A549 (cell line): ENCODE measurements at regions not wholly inside any gene's neighbourhood (a gene's known extent, or its start where the extent isn't known, plus 50 kb on each side); places are given as distances from the start of the nearest gene placed in this dataset.

Source experiments
- ATAC-seq, 2 experiments: fragments of 200-7000 bp in 1 of 2; fragments of >200 bp in 1 of 2; cut with Nextera tagmentation in 1 of 2; cut with Tn5 transposase in 1 of 2; 3 replicates each; pipeline versions ENCODE4 v1.8.0 to v1.9.1; 2018 to 2020; ENCODE audit warnings: mild to moderate bottlenecking in 1 of 2, moderate library complexity in 1 of 2
- CTCF ChIA-PET: fragments of 300-600 bp; sonication (Branson Sonifier 250); formaldehyde crosslinking; extraction: SDS; loops from one replicate; lab custom pipeline; 2021; ENCODE audit warnings: antibody characterized with exemption, inconsistent platforms; lab: Yijun Ruan, JAX
- POLR2A ChIA-PET: fragments of 350-600 bp; formaldehyde crosslinking; extraction: SDS; loops from one replicate; lab custom pipeline; 2021; ENCODE audit warnings: antibody characterized with exemption, inconsistent platforms; lab: Yijun Ruan, JAX
- DNase-seq, 2 experiments: peaks; one replicate each; pipeline versions ENCODE4 v3.0.0 to v3.0.0-alpha.2; 2011 to 2016; ENCODE audit warnings: low read depth in 1 of 2, low spot score in 1 of 2
- FAIRE-seq: peaks from 2 replicates; lab custom pipeline; 2011; peaks lifted over from hg19 to GRCh38; lab: Jason Lieb, UNC
- H3K27ac ChIP-seq, 2 experiments: fragments of >200 bp; sonication (Bioruptor Twin); formaldehyde crosslinking; 3 replicates each; pipeline ENCODE4 v1.5.1; 2016 to 2017
- H3K4me1 ChIP-seq: fragments of >200 bp; sonication (Bioruptor Twin); formaldehyde crosslinking; 3 replicates; pipeline ENCODE4 v1.6.1; 2016
- H3K4me2 ChIP-seq: fragments of >200 bp; sonication (Bioruptor Twin); formaldehyde crosslinking; 3 replicates; pipeline ENCODE4 v1.6.1; 2016
- H3K4me3 ChIP-seq: fragments of >200 bp; sonication (Bioruptor Twin); formaldehyde crosslinking; 3 replicates; pipeline ENCODE4 v1.5.1; 2016
- H3K9me3 ChIP-seq: fragments of >200 bp; sonication (Bioruptor Twin); formaldehyde crosslinking; 3 replicates; pipeline ENCODE4 v1.6.1; 2016
- CBX2 ChIP-seq: fragments of 200-600 bp; sonication (generic); IDR thresholded peaks from 2 replicates; pipeline ENCODE4 v1.6.1; 2016; ENCODE audit warnings: low read depth, mild to moderate bottlenecking, borderline replicate concordance
- CEBPB ChIP-seq, 2 experiments: fragments of >200 bp in 1 of 2; sonication (Bioruptor Twin) in 1 of 2; formaldehyde crosslinking in 1 of 2; IDR thresholded peaks; 2 replicates each; pipeline ENCODE4 v1.6.1; 2012 to 2016
- EHF ChIP-seq: fragments of 250-450 bp; sonication (Bioruptor Pico); IDR thresholded peaks from 2 replicates; pipeline ENCODE4 v1.5.0; 2020; ENCODE audit warnings: mild to moderate bottlenecking
- FOSB ChIP-seq: fragments of 250-450 bp; sonication (Bioruptor Pico); IDR thresholded peaks from 2 replicates; pipeline ENCODE4 v1.5.0; 2020; ENCODE audit warnings: mild to moderate bottlenecking, moderate library complexity
- GATA3 ChIP-seq: IDR thresholded peaks from 2 replicates; pipeline ENCODE4 v1.6.1; 2012; ENCODE audit warnings: borderline replicate concordance
- HOXA7 ChIP-seq: fragments of 250-450 bp; sonication (Bioruptor Pico); IDR thresholded peaks from 2 replicates; pipeline ENCODE4 v1.5.0; 2020; ENCODE audit warnings: mild to moderate bottlenecking, moderate library complexity
- HOXB13 ChIP-seq: fragments of 250-450 bp; sonication (Bioruptor Pico); IDR thresholded peaks from 2 replicates; pipeline ENCODE4 v1.5.0; 2020; ENCODE audit warnings: low read depth, mild to moderate bottlenecking, moderate library complexity
- HOXB5 ChIP-seq: fragments of 250-450 bp; sonication (Bioruptor Pico); IDR thresholded peaks from 2 replicates; pipeline ENCODE4 v1.5.0; 2020; ENCODE audit warnings: mild to moderate bottlenecking, moderate library complexity
- KDM1A ChIP-seq: fragments of 200-600 bp; sonication (generic); IDR thresholded peaks from 2 replicates; pipeline ENCODE4 v1.6.1; 2016; ENCODE audit warnings: low read depth, mild to moderate bottlenecking
- KDM5A ChIP-seq: fragments of 200-600 bp; sonication (generic); IDR thresholded peaks from 2 replicates; pipeline ENCODE4 v1.6.1; 2016; ENCODE audit warnings: antibody characterized with exemption, mild to moderate bottlenecking
- MAFK ChIP-seq: fragments of 450-650 bp; IDR thresholded peaks from 2 replicates; pipeline ENCODE4 v1.6.1; 2014; ENCODE audit not compliant: partially characterized antibody
- MAZ ChIP-seq: fragments of 150-350 bp; IDR thresholded peaks from 2 replicates; pipeline ENCODE4 v1.6.1; 2014; ENCODE audit warnings: antibody characterized with exemption, low read depth, low read length, borderline replicate concordance
- NR3C1 ChIP-seq: fragments of >200 bp; sonication (Bioruptor Twin); formaldehyde crosslinking; IDR thresholded peaks from 3 replicates; pipeline ENCODE4 v1.6.1; 2017
- PHF8 ChIP-seq: fragments of 200-600 bp; sonication (generic); IDR thresholded peaks from 2 replicates; pipeline ENCODE4 v1.6.1; 2016; ENCODE audit warnings: low read depth, mild to moderate bottlenecking, antibody characterized with exemption, moderate library complexity, borderline replicate concordance
- POLR2A ChIP-seq: IDR thresholded peaks from 2 replicates; pipeline ENCODE4 v1.6.1; 2012; ENCODE audit warnings: mild to moderate bottlenecking, low read length
- RARB ChIP-seq: fragments of 250-450 bp; sonication (Bioruptor Pico); IDR thresholded peaks from 2 replicates; pipeline ENCODE4 v1.8.0; 2021; ENCODE audit warnings: mild to moderate bottlenecking, moderate library complexity
- RCOR1 ChIP-seq: fragments of 150-350 bp; IDR thresholded peaks from 2 replicates; pipeline ENCODE4 v1.6.1; 2014; ENCODE audit warnings: antibody characterized with exemption, low read length, low read depth
- RFX5 ChIP-seq: fragments of 450-650 bp; IDR thresholded peaks from 2 replicates; pipeline ENCODE4 v1.7.1; 2014; ENCODE audit warnings: antibody characterized with exemption, mild to moderate bottlenecking, moderate library complexity
- SREBF2 ChIP-seq: fragments of 450-650 bp; IDR thresholded peaks from 2 replicates; pipeline ENCODE4 v1.6.1; 2014; ENCODE audit warnings: mild to moderate bottlenecking, moderate library complexity
- TFCP2L1 ChIP-seq: fragments of 250-450 bp; sonication (Bioruptor Pico); IDR thresholded peaks from 2 replicates; pipeline ENCODE4 v1.5.0; 2021; ENCODE audit warnings: mild to moderate bottlenecking
- ZNF302 ChIP-seq: fragments of 250-450 bp; sonication (Bioruptor Pico); IDR thresholded peaks from 2 replicates; pipeline ENCODE4 v1.9.0; 2021; ENCODE audit warnings: inconsistent platforms, mild to moderate bottlenecking, moderate library complexity
- WGBS: methylation state at CpG from one replicate; pipeline ENCODE4 v1.1.6; 2017; ENCODE audit errors: missing lambda C conversion rate; 5-methylcytosine and 5-hydroxymethylcytosine counted together
- TF ChIP-seq, protein P1 (sequence below): IDR thresholded peaks from 2 replicates; pipeline ENCODE4 v1.6.1; 2012
- TF ChIP-seq, protein P2 (sequence below): fragments of >200 bp; sonication (Bioruptor Twin); formaldehyde crosslinking; IDR thresholded peaks from 3 replicates; pipeline ENCODE4 v1.5.1; 2016
- TF ChIP-seq, protein P3 (sequence below): IDR thresholded peaks from 2 replicates; pipeline ENCODE4 v1.6.1; 2012; ENCODE audit warnings: low read depth, borderline replicate concordance
- TF ChIP-seq, protein P4 (sequence below): fragments of 250-450 bp; sonication (Bioruptor Pico); IDR thresholded peaks from 2 replicates; pipeline ENCODE4 v1.5.0; 2020; ENCODE audit warnings: low read depth, mild to moderate bottlenecking, moderate library complexity
- TF ChIP-seq, protein P5 (sequence below): fragments of 150-350 bp; IDR thresholded peaks from 2 replicates; pipeline ENCODE4 v1.6.1; 2014; ENCODE audit warnings: low read depth, mild to moderate bottlenecking, low read length

DNA sequence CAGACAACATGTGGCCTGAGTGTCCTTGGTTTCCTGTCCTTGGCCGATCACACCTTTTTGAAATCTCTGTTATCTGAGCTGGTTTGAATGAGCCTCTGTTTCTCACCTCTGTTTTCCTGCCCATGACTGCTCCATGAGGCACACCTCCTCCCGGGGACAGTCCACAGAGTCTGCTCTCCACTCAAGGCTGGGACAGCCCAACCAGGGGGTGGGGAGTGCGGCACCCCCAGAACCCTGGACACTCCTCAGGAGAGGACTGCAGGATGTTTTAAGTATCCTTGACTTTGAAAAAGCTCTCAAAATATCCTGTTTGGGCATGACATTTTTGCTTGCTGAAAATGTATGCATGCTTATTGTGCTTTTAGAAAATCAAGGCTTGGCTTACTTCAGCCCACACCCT is 333.0 kb upstream of the N4BP1 start:
- DNase-seq (no peak), FAIRE-seq (no peak), ATAC-seq (no peak)
- no peaks in the 10 kb centered on the region for H3K9me3 ChIP-seq
- ChIA-PET POLR2A (no interaction called here), CTCF (no interaction called here)
- no peak overlapping the region for H3K27ac ChIP-seq
- H3K4me1 ChIP-seq, result no peaks in the 10 kb centered on the region
- H3K4me2 ChIP-seq, result no peak overlapping the region
- 49% methylated on average over 3 of the region's 3 CpGs for WGBS
- H3K4me3 ChIP-seq, result no peak overlapping the region
- TF ChIP-seq, protein P1, sequence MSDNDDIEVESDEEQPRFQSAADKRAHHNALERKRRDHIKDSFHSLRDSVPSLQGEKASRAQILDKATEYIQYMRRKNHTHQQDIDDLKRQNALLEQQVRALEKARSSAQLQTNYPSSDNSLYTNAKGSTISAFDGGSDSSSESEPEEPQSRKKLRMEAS, result no peak
- TF ChIP-seq, protein P2, sequence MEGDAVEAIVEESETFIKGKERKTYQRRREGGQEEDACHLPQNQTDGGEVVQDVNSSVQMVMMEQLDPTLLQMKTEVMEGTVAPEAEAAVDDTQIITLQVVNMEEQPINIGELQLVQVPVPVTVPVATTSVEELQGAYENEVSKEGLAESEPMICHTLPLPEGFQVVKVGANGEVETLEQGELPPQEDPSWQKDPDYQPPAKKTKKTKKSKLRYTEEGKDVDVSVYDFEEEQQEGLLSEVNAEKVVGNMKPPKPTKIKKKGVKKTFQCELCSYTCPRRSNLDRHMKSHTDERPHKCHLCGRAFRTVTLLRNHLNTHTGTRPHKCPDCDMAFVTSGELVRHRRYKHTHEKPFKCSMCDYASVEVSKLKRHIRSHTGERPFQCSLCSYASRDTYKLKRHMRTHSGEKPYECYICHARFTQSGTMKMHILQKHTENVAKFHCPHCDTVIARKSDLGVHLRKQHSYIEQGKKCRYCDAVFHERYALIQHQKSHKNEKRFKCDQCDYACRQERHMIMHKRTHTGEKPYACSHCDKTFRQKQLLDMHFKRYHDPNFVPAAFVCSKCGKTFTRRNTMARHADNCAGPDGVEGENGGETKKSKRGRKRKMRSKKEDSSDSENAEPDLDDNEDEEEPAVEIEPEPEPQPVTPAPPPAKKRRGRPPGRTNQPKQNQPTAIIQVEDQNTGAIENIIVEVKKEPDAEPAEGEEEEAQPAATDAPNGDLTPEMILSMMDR, result no peak
- TF ChIP-seq KDM5A (no peak), PHF8 (no peak), HOXB5 (CRISPR knock-in tag) (no peak), CEBPB (IDR thresholded peaks at IDR 0.05) (no peak), SREBF2 (no peak), MAFK (no peak), KDM1A (no peak), FOSB (CRISPR knock-in tag) (no peak), NR3C1 (no peak), GATA3 (no peak), RARB (no peak), EHF (CRISPR knock-in tag) (no peak), POLR2A (no peak), HOXB13 (CRISPR knock-in tag) (no peak)
- TF ChIP-seq, protein P3, sequence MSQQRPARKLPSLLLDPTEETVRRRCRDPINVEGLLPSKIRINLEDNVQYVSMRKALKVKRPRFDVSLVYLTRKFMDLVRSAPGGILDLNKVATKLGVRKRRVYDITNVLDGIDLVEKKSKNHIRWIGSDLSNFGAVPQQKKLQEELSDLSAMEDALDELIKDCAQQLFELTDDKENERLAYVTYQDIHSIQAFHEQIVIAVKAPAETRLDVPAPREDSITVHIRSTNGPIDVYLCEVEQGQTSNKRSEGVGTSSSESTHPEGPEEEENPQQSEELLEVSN, result no peak

DNA sequence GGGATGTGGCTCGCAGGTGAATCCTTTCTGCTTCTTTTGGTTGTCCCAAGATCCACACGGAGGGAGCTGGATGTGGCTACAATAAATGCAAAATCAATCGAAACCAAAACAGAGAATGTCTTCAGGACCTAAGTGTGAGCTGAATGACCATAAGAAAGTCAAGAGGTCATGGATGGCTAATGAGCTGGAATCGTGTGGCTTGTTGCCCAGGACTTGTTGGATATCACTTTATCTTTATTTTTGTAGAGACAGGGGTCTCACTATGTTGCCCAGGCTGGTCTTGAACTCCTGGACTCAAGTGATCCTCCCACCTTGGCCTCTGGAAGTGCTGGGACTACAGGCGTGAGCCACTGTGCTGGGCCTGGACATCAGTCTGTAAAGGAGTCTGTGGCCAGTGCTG is 326.8 kb upstream of the N4BP1 start:
- ChIA-PET POLR2A (no interaction called here), CTCF (no interaction called here)
- 7% methylated on average over 5 of the region's 5 CpGs for WGBS

More for the DNA sequence above, 326.8 kb upstream of the N4BP1 start:
- no peak overlapping the region for H3K27ac ChIP-seq
- no peaks in the 10 kb centered on the region for H3K4me1 ChIP-seq
- H3K4me2 ChIP-seq, result no peak overlapping the region
- TF ChIP-seq KDM5A (no peak), RFX5 (no peak), ZNF302 (no peak), TFCP2L1 (CRISPR knock-in tag) (no peak), RCOR1 (no peak), HOXA7 (no peak), MAZ (no peak), CBX2 (no peak), HOXB5 (CRISPR knock-in tag) (no peak), HOXB13 (CRISPR knock-in tag) (no peak)
- TF ChIP-seq, protein P2, result no peak
- TF ChIP-seq, protein P4, sequence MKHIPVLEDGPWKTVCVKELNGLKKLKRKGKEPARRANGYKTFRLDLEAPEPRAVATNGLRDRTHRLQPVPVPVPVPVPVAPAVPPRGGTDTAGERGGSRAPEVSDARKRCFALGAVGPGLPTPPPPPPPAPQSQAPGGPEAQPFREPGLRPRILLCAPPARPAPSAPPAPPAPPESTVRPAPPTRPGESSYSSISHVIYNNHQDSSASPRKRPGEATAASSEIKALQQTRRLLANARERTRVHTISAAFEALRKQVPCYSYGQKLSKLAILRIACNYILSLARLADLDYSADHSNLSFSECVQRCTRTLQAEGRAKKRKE (CRISPR knock-in tag), result no peak
- TF ChIP-seq, protein P5, sequence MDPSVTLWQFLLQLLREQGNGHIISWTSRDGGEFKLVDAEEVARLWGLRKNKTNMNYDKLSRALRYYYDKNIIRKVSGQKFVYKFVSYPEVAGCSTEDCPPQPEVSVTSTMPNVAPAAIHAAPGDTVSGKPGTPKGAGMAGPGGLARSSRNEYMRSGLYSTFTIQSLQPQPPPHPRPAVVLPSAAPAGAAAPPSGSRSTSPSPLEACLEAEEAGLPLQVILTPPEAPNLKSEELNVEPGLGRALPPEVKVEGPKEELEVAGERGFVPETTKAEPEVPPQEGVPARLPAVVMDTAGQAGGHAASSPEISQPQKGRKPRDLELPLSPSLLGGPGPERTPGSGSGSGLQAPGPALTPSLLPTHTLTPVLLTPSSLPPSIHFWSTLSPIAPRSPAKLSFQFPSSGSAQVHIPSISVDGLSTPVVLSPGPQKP, result no peak
- TF ChIP-seq, protein P3, result no peak
- ATAC-seq (no peak), DNase-seq (no peak), FAIRE-seq (no peak)
- H3K4me3 ChIP-seq, result no peak overlapping the region
- 0 out of 3 replicates have a peak, but pooled peaks cover 3% of the 10 kb centered on the region for H3K9me3 ChIP-seq
